NCI-H2171 (cell line): ENCODE measurements at regions not wholly inside any gene's neighbourhood (a gene's known extent, or its start where the extent isn't known, plus 50 kb on each side); places are given as distances from the start of the nearest gene placed in this dataset.

Experiments used
- DNase-seq: peaks from one replicate; lab custom pipeline; 2025; lab: John Stamatoyannopoulos, UW

GRCh38 chr7:36010656-36011587 is 142.1 kb upstream of the EEPD1 start:
- no peak for DNase-seq

DNA sequence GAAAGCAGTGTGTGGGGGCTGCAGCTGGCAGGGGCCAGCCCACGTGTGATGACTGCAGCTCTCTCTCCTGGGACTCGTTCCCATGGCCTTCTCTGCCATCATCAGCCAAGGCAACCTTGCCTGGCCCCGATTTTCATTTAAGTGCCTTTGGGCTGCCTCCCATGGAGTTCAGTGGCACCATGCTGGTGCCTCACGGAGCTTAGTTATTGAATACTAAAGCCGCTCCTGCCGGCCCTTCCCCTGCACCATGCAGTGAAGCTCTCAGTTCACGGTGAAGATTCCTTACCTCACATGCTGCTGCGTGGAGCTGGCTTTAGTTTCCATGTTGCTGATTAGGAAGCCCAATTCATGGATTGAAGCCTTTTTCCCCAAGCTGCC is 141.5 kb upstream of the EEPD1 start:
- no peak for DNase-seq

DNA sequence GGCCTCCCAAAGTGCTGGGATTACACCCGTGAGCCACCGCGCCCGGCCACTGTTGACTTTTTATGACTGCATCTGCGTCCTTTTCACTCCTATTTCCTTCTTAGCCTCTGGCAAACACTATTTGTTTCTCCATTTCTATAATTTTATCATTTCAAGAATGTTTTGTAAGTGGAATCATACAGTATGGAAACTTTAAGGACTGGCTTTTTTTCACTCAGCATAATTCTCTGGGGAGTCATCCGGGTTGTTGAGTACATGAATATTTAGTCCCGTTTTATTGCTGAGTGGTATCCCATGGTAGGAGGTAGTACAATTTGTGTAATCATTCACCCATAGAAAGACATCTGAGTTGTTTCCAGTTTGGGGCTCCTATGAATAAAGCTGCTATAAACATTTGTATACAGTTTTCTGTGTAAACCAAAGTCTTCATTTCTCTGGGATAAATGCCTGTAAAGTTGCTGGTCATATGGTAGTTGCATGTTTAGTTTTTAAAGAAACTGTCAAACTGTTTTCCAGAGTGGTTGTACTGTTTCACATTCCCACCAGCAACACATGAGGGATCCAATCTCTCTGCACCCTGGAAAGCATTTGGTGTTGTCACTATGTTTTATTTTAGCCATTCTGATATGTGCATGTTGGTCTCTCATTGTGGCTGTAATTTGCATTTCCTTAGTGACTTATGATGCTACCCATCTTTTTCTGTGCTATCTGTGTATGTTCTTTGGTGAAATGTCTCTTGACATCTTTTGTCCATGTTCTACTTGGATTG is 139.6 kb upstream of the EEPD1 start:
- no peak for DNase-seq

GRCh38 chr7:36014961-36015360 is 138.1 kb upstream of the EEPD1 start:
- DNase-seq: no peak

GRCh38 chr7:36015733-36016132 is 137.3 kb upstream of the EEPD1 start:
- DNase-seq: no peak

GRCh38 chr7:36016648-36017047 is 136.4 kb upstream of the EEPD1 start:
- no peak for DNase-seq

DNA sequence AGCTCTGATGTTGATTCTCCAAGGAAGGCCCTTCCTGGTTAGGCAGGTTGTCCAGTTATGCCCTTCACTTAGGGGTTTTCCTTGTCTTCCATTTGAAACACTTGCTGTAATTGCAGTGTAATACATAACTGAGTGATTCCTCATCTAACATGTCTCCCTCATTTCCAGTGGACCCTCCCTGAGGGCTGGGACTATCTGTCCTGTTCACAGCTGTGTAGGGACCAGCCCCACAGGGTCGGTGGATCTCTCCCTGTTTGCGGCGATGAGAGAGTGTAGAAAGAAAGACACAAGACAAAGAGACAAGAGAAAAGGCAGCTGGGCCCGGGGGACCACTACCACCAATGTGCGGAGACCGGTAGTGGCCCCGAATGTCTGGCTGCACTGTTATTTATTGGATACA is 135.9 kb upstream of the EEPD1 start:
- no peak for DNase-seq

GRCh38 chr7:36018816-36019484 is 134.1 kb upstream of the EEPD1 start:
- DNase-seq: no peak

DNA sequence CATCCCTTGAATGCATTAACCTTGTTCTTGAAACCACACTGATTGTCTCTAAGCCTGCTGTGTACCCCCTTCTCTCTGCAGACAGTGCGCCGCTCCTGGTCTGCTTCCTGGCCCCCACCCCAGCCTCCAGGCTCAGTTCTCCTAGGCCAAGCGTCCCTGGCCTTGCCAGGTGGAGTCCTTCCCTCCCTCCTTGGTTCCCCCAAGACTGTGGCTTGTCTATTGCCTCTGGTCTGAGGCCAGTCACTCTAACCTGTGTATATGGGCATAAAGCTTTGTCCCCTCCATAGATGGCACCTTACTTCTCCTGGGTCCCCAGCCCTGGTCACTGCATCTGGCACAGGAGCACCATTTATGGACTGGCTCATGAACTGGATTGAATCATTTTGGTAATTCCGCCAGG is 133.5 kb upstream of the EEPD1 start:
- DNase-seq: no peak

DNA sequence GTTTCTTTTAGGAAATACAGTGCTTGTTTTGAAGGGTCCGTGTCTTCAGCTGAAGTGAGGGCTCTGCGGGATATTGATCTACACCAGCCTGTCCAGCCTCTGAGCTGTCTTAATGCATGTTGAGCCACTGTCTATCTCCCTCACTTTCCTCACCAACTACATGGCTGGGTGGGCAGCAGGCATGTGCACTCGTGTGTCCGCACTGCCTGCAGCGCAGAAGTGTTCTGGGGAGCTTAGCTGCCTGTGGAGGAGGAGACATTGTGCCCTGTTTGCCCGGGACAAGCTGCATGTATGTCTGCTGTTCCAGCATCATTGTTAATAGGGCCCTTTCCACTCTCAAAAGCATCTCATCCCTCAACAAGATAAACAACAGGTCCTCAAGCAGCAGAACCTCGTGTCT is 133.1 kb upstream of the EEPD1 start:
- no peak for DNase-seq

GRCh38 chr7:36021367-36021766 is 131.7 kb upstream of the EEPD1 start:
- no peak for DNase-seq

- DNase-seq: no peak
These were observed 131.0 kb upstream of the EEPD1 start for GRCh38 chr7:36021917-36022550.

DNA sequence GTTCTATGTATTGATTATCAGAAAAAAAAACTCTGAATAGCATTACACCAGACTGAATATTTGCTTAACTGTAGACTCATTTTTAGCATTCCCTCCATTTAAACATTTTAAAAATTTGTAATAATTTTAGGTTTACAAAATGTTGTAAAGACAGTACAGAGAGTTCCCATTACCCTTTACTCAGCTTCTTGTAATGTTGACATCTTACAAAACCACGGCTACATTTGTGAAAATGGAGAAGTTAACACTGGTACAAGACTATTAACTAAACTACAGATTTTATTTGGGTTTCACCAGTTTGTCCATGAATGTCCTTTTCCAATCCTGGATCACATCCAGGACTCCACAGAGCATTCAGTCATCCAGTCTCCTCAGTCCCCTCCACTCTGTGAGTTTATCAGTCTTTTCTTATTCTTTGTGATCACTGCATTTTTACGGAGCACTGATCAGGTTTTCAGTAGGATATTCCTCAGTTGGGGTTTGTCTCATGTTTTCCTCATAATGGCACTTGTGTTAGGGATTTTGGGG is 130.0 kb upstream of the EEPD1 start:
- DNase-seq: no peak

DNA sequence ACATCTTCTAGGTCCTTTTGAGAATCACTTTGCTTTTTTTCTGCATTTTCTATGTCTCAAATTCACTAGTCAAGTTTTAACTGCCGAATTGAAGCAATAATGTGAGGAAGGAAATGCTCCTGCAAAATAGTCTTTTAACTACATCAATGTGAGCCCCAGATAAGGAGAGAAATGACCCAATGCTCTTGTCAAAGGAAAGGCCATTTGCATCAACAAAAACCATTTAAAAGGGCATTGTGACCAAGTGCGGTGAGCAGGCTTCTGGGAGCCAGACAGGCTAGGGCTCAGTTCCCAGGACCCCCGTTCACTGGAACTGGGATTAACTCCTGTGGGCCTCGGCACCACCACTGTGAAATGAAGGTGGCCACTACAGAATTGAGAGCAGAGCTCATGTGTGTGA is 127.9 kb upstream of the EEPD1 start:
- no peak for DNase-seq

DNA sequence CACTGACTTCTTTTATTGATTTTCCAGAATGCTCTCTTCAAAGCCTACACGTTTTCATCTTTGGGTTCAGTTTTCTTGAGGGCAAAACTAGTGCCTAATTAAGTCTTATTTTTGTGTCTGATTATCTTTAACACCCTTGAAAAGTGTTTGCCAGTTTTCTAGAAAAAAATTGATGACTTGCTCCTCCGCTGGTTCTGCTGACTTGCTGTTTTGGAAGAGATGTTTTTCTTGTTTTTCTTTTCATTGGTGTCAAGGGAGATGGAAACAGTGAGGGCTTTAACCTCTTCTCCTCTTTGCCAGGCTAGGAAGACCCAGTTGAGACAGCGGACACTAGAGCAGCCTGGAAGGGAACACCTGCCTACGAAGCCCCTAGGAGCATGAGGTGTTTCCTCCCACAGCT is 123.7 kb upstream of the EEPD1 start:
- DNase-seq: no peak

DNA sequence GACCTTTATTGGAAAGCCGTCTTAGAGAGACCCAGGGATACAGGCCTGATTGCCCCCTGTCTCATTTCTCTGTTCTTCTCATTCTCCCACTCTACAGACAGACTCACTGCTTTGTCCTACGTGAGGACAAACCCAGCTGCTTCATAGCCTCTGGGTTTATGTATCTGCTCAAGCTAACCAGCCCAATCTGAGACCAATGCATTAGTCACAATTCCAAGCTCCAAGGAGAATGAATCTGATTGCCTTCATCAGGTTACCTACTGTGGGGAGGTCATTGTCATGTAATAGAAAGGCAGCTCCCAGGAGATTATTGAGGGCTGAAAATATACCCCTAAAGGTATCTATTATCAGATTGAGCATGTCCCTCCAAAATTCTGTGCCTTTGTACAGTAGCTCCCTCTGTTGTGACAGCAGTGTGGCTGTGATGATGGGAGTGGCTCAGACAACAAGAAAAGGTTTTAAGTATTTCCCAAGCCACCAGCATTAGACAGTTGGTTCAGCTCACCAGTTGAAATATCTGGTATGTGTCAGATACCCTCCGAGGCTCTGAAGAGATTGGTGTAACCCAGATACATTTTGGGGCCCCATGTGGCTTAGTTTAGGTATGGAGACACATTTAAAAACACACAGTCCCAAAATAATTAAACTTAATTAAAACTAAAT is 123.1 kb upstream of the EEPD1 start:
- no peak for DNase-seq

DNA sequence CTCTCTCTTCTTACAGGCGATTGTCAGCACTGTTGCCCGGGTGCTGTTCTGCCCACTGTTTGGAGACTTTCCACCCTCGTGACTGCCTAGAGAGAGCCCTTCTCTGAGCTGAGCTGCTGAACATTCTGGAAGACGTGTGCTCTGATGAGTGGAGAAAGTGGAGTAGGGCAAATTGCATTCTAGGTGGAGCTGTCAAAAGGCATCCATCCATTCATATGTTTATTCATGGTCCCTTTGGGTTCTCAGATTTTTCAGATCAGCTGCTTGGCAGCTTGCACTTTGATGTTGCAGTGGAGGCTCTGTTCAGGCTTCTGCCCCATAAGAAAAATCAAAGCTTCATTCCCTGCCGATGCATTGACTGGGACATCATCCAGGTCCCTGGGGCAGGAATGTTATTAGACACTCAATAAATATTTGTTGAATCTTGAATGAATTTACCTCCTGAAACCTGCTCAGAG is 120.7 kb upstream of the EEPD1 start:
- no peak for DNase-seq

DNA sequence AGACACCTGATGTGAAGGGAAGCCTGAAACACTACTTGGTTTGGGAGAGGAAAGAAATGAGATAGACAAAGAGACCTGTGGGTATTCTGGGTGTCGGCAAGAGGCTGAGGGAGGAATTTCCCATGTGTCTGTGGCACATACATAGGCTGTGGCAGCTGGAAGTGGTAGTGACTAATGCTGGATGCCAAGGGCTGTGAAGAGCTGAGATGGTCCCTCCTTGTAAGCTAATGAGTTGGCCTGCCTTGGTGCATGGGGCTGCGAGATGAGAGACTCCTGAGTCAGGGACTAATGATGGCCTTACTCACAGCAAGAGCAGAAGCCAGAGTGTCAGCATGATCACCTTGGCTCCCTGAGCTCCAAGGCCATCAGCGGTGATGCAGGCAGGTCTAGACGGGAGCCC is 119.0 kb upstream of the EEPD1 start:
- DNase-seq: no peak

DNA sequence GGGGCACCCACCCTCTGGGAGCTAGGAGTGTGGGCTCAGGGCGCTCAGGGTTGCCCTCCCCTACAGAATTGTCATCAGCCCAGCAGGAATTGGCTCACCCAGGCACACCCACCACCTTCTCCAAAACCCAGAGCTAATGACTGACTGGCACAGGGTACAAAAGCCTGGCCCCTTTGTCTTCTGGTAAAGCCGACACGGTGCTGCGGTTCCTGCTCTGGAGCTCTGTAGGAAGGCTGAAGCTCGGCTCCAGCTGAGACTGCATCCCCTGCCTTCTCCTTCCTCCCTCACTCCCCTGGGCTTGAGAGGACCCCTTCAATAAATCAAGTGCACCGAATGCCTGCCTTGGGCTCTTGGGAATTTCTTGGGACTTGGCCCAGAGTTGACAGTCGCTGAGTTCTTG is 117.9 kb upstream of the EEPD1 start:
- DNase-seq: no peak

DNA sequence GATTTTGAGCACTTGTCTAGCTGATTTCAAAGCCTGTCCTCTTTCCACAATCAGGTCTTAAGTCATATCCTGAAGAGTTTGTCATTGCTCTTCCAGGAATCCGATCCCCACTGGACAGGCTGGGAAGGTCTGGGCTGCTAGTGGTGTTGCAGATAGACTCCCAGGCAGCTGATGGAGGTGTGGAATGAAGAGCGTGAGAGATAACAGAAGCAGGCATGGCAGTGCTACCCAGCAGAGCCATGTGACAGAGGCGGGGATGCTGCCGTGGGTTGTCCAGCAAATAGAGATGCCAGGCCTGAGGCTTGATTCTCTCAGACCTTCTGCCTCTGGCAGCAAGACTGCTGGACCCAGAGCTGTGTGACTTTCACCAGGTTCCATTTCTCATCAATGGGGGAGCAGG is 116.5 kb upstream of the EEPD1 start:
- DNase-seq: no peak

GRCh38 chr7:36037121-36037662 is 115.9 kb upstream of the EEPD1 start:
- DNase-seq: no peak
